Stimulated activated CD8-positive, alpha-beta memory T cell treated with anti-CD3 and anti-CD28 coated beads, Interleukin-4, amount 100 ng/mL, for 48 hours (primary cell): ENCODE measurements at regions not wholly inside any gene's neighbourhood (a gene's known extent, or its start where the extent isn't known, plus 50 kb on each side); places are given as distances from the start of the nearest gene placed in this dataset.
"Not testable (repeated sequence)": the region's sequence is repeated elsewhere in the genome, so short reads cannot be mapped to it uniquely, and the experiment has no call there.

ENCODE experiments used
- DNase-seq: peaks from one replicate; pipeline ENCODE4 v3.0.0-alpha.2; 2020

GRCh38 chrY:7588176-7588575 is 676.6 kb upstream of the AMELY start:
- DNase-seq, result not testable (repeated sequence)

- no peak for DNase-seq
Measured at GRCh38 chrY:7562541-7562940, 651.0 kb upstream of the AMELY start.

- DNase-seq, result no peak
Measured at GRCh38 chrY:7557675-7558074, 646.1 kb upstream of the AMELY start.

GRCh38 chrY:7555006-7555405 is 643.5 kb upstream of the AMELY start:
- no peak for DNase-seq

GRCh38 chrY:7545060-7545459 is 633.5 kb upstream of the AMELY start:
- no peak for DNase-seq

GRCh38 chrY:7544172-7544770 is 632.7 kb upstream of the AMELY start:
- no peak for DNase-seq

GRCh38 chrY:7543506-7543905 is 632.0 kb upstream of the AMELY start:
- DNase-seq, result no peak

GRCh38 chrY:7542256-7542858 is 630.8 kb upstream of the AMELY start:
- no peak for DNase-seq

- DNase-seq, result no peak
Measured at GRCh38 chrY:7529396-7529795, 617.8 kb upstream of the AMELY start.

- not testable (repeated sequence) for DNase-seq
Measured at GRCh38 chrY:7527568-7527967, 616.0 kb upstream of the AMELY start.

GRCh38 chrY:7518387-7518786 is 606.8 kb upstream of the AMELY start:
- DNase-seq, result no peak

GRCh38 chrY:7516268-7516667 is 604.7 kb upstream of the AMELY start:
- no peak for DNase-seq

GRCh38 chrY:7515812-7516211 is 604.3 kb upstream of the AMELY start:
- DNase-seq, result no peak

- DNase-seq, result no peak
Measured at GRCh38 chrY:7502896-7503295, 591.3 kb upstream of the AMELY start.

GRCh38 chrY:7501236-7501635 is 589.7 kb upstream of the AMELY start:
- DNase-seq, result no peak

GRCh38 chrY:7496001-7496400 is 584.4 kb upstream of the AMELY start:
- DNase-seq, result no peak

GRCh38 chrY:7484455-7485285 is 573.1 kb upstream of the AMELY start:
- DNase-seq, result not testable (repeated sequence)

- DNase-seq, result no peak
Measured at GRCh38 chrY:7471976-7472375, 560.4 kb upstream of the AMELY start.

- DNase-seq, result no peak
Measured at GRCh38 chrY:7470037-7470436, 558.5 kb upstream of the AMELY start.

- no peak for DNase-seq
Measured at GRCh38 chrY:7468951-7469745, 557.6 kb upstream of the AMELY start.

- DNase-seq, result no peak
Measured at GRCh38 chrY:7467796-7468520, 556.4 kb upstream of the AMELY start.

- DNase-seq, result peak; percentile 50
Measured at GRCh38 chrY:7465185-7465621, 553.7 kb upstream of the AMELY start.

- no peak for DNase-seq
Measured at GRCh38 chrY:7464742-7465141, 553.2 kb upstream of the AMELY start.
